Gastroesophageal sphincter (tissue), 3 donors: ENCODE measurements at regions not wholly inside any gene's neighbourhood (a gene's known extent, or its start where the extent isn't known, plus 50 kb on each side); places are given as distances from the start of the nearest gene placed in this dataset.

Experiments
- EP300 ChIP-seq: sonication (generic); formaldehyde crosslinking; IDR thresholded peaks from one replicate; pipeline ENCODE4 v1.6.1; 2017; ENCODE audit warnings: antibody characterized with exemption, mild to moderate bottlenecking
- TF ChIP-seq, protein P1 (sequence below), 4 experiments: fragments of 200-600 bp in 2 of 4; fragments of 450-650 bp in 2 of 4; sonication (generic) in 1 of 4; IDR thresholded peaks; one replicate each; pipeline ENCODE4 v1.5.1; 2017 to 2019; ENCODE audit warnings: antibody characterized with exemption in 4 of 4, mild to moderate bottlenecking in 2 of 4, moderate library complexity in 2 of 4

DNA sequence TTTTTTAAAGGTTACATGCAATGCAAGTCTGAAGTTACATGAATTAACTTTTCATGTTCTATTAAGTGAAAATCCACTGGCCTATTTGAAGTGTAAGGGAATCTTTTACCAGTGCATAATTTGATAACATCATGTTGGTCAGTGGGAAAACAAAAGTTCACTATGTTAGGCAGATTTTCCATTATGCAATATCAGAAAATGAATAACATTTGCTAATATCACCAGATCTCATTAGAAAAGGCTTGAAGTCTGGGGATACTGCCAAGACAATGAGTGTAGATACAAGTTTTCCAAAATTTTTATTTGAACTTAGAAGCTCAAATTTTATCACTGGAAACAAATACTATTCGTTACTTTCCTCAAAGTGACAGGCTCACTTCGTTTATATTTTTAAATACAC, 296.4 kb upstream of the CDH4 start:
- TF ChIP-seq, protein P1, sequence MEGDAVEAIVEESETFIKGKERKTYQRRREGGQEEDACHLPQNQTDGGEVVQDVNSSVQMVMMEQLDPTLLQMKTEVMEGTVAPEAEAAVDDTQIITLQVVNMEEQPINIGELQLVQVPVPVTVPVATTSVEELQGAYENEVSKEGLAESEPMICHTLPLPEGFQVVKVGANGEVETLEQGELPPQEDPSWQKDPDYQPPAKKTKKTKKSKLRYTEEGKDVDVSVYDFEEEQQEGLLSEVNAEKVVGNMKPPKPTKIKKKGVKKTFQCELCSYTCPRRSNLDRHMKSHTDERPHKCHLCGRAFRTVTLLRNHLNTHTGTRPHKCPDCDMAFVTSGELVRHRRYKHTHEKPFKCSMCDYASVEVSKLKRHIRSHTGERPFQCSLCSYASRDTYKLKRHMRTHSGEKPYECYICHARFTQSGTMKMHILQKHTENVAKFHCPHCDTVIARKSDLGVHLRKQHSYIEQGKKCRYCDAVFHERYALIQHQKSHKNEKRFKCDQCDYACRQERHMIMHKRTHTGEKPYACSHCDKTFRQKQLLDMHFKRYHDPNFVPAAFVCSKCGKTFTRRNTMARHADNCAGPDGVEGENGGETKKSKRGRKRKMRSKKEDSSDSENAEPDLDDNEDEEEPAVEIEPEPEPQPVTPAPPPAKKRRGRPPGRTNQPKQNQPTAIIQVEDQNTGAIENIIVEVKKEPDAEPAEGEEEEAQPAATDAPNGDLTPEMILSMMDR (IDR thresholded peaks at IDR 0.05): no peak
- no peak for TF ChIP-seq EP300
